ENCODE measurements at regions not wholly inside any gene's neighbourhood (a gene's known extent, or its start where the extent isn't known, plus 50 kb on each side); places are given as distances from the start of the nearest gene placed in this dataset.

DNA sequence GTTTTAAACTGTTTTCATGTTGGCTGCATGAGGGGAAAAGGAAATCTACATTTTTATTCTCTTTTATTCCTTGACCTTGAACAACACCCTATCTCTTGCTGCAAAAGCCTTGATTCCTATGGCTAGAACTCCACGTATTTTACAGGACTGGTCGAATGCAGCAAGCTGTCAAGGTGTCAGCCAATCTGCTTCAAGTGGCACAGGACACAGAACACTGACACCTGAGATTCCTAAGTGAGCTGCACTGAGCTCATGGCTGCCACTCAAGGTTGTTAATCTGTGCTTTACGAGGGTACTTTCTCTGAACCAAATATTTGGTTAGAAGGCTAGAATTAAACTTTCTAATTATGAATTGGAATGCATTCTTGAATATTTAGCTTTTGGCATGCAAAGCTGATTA lies 349.7 kb upstream of the COBL start:
- Histone ChIP-seq H3K23ac (ENCODE audit: insufficient read length) (no peak overlapping the region), H3K4me1 (replicated peaks in 1 of 4; ENCODE audit: control insufficient read depth in 3 of 4, insufficient read depth in 4 of 4, low read length in 3 of 4) (peaks cover 0 to 4% (median 0%) of the 10 kb centered on the region in 4 experiments; a peak in 2 of 7 replicates), H2BK15ac (ENCODE audit: low read length) (no peak overlapping the region), H4K5ac (ENCODE audit: insufficient read length, low read depth, low read length) (no peak overlapping the region), H4K20me1 (replicated peaks in 1 of 2; ENCODE audit: control insufficient read depth in 1 of 2, insufficient read depth in 2 of 2, low read length in 2 of 2) (no peaks in the 10 kb centered on the region), H3K9ac (replicated peaks in 1 of 4; ENCODE audit: extremely low read depth in 1 of 4, low read depth in 3 of 4, low read length in 3 of 4) (no peak overlapping the region), H4K8ac (ENCODE audit: extremely low read depth, insufficient read depth, low read length) (no peak overlapping the region), H3K27me3 (replicated peaks in 1 of 4; ENCODE audit: control insufficient read depth in 3 of 4, extremely low read depth in 1 of 4, insufficient read depth in 3 of 4, low read length in 3 of 4) (no peaks in the 10 kb centered on the region; a peak in 2 of 7 replicates), H2AK5ac (ENCODE audit: low read depth, low read length) (no peak overlapping the region), H2BK12ac (ENCODE audit: low read depth, low read length) (no peak overlapping the region), H3K79me2 (ENCODE audit: control insufficient read depth in 1 of 2, insufficient read depth in 2 of 2, low read length in 2 of 2) (no peaks in the 10 kb centered on the region), H3K4ac (replicated peaks; ENCODE audit: insufficient read length, low read depth, low read length) (no peak overlapping the region), H2BK120ac (replicated peaks; ENCODE audit: low read depth, low read length) (no peak overlapping the region), H2AFZ (ENCODE audit: low read length) (no peak overlapping the region), H3K14ac (ENCODE audit: insufficient read length) (no peak overlapping the region), H3K79me1 (ENCODE audit: low read depth, low read length) (no peaks in the 10 kb centered on the region), H3K36me3 (ENCODE audit: control insufficient read depth in 2 of 4, insufficient read depth in 4 of 4, low read length in 3 of 4) (no peaks in the 10 kb centered on the region), H3K4me2 (ENCODE audit: insufficient read depth in 1 of 2, low read depth in 2 of 2, low read length in 2 of 2) (no peak overlapping the region), H3K18ac (ENCODE audit: extremely low read depth, low read length) (no peak overlapping the region), H3K4me3 (ENCODE audit: extremely low read depth in 1 of 4, insufficient read depth in 2 of 4, low read depth in 3 of 4, low read length in 4 of 4) (no peak overlapping the region), H3K23me2 (ENCODE audit: low read depth, low read length) (no peaks in the 10 kb centered on the region), H2BK5ac (ENCODE audit: low read depth, low read length) (no peak overlapping the region), H3K56ac (replicated peaks; ENCODE audit: insufficient read length, low read depth, low read length) (no peak overlapping the region), H2BK20ac (ENCODE audit: low read length) (no peak overlapping the region), H3K27ac (ENCODE audit: low read depth, low read length) (no peak overlapping the region), H4K91ac (replicated peaks; ENCODE audit: insufficient read length, low read length) (no peak overlapping the region), H3K9me3 (ENCODE audit: insufficient read depth in 2 of 2, low read depth in 1 of 2, low read length in 1 of 2) (no peaks in the 10 kb centered on the region)
- FAIRE-seq = no peak
- no peak for DNase-seq (ENCODE audit: low read depth in 1 of 2, low spot score in 2 of 2)
- TF ChIP-seq KDM4A (IDR thresholded peaks at IDR 0.05; ENCODE audit: low read depth, low read length, severe bottlenecking) (no peak), RNF2 (IDR thresholded peaks at IDR 0.05; ENCODE audit: borderline replicate concordance, low read depth, low read length, missing control alignments, poor library complexity, severe bottlenecking) (no peak)
- TF ChIP-seq, protein P1, sequence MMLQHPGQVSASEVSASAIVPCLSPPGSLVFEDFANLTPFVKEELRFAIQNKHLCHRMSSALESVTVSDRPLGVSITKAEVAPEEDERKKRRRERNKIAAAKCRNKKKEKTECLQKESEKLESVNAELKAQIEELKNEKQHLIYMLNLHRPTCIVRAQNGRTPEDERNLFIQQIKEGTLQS (IDR thresholded peaks at IDR 0.05; ENCODE audit: insufficient read depth, low read depth, low read length) = no peak
- CTCF ChIA-PET (ENCODE audit: partially characterized antibody) = interaction anchor here (0.7 to 1.4 kb wide), 5 partner anchors 10 to 1916 kb away, joined by 3 to 4 read pairs (median 3); no protein-coding TSS in a partner anchor
- 64% methylated on average over 3 of the region's 3 CpGs; no CpG with 5 or more reads in 1 of the 2 experiments for WGBS, 2 experiments (ENCODE audit: extremely low coverage in 1 of 2, insufficient coverage in 1 of 2, insufficient read length in 1 of 2, insufficient replicate concordance in 2 of 2, low coverage in 1 of 2, low lambda C conversion rate in 2 of 2, missing lambda C conversion rate in 1 of 2)
- POLR2A ChIA-PET (ENCODE audit: partially characterized antibody) = no interaction called here

Measured in H1 (cell line).